Activated B cell treated with CpG ODN at 0.5 μM for 24 hours (primary cell): ENCODE measurements at regions not wholly inside any gene's neighbourhood (a gene's known extent, or its start where the extent isn't known, plus 50 kb on each side); places are given as distances from the start of the nearest gene placed in this dataset.

Experiments
- ATAC-seq: fragments of 200-7000 bp; cut with Tn5 transposase; one replicate; pipeline ENCODE4 v1.10.0; 2021; ENCODE audit warnings: low read depth, mild to moderate bottlenecking, moderate library complexity
- CTCF ChIA-PET: fragments of 350-600 bp; sonication (Branson Sonifier 250); formaldehyde crosslinking; loops from one replicate; lab custom pipeline; 2021; ENCODE audit warnings: antibody characterized with exemption; lab: Charles Lee
- POLR2A ChIA-PET: fragments of 350-600 bp; sonication (Branson Sonifier 250); formaldehyde crosslinking; loops from one replicate; lab custom pipeline; 2021; ENCODE audit warnings: antibody characterized with exemption; lab: Charles Lee
- DNase-seq: peaks from one replicate; pipeline ENCODE4 v3.0.0; 2022
- H3K27ac Mint-ChIP-seq: one replicate; pipeline ENCODE4 v1.8.0; 2020; ENCODE audit warnings: mixed read lengths
- H3K27me3 Mint-ChIP-seq: one replicate; pipeline ENCODE4 v1.8.0; 2021; ENCODE audit warnings: mixed read lengths
- H3K36me3 Mint-ChIP-seq: one replicate; pipeline ENCODE4 v1.8.0; 2021; ENCODE audit warnings: low read depth, mixed read lengths
- H3K4me1 Mint-ChIP-seq: one replicate; pipeline ENCODE4 v1.8.0; 2021; ENCODE audit warnings: mixed read lengths
- H3K4me3 Mint-ChIP-seq: one replicate; pipeline ENCODE4 v1.8.0; 2020; ENCODE audit warnings: mild to moderate bottlenecking, mixed read lengths
- H3K9me3 Mint-ChIP-seq: one replicate; pipeline ENCODE4 v1.8.0; 2020; ENCODE audit warnings: mixed read lengths
- CTCF ChIP-seq: fragments of 200-600 bp; IDR thresholded peaks from one replicate; pipeline ENCODE4 v1.8.0; 2022; ENCODE audit warnings: antibody characterized with exemption, mild to moderate bottlenecking
- intact Hi-C: fragments of 100-400 bp; cut with micrococcal nuclease; formaldehyde crosslinking; loops from one replicate; pipeline ENCODE4 v1.15.1; 2024

GRCh38 chr15:95293456-95294031 is 1037.0 kb upstream of the NR2F2 start:
- Mint-ChIP-seq H3K27ac (no peak overlapping the region), H3K4me3 (no peak overlapping the region), H3K36me3 (no peaks in the 10 kb centered on the region), H3K27me3 (no peaks in the 10 kb centered on the region), H3K9me3 (no peaks in the 10 kb centered on the region), H3K4me1 (no peaks in the 10 kb centered on the region)
- POLR2A ChIA-PET, result no interaction called here
- CTCF ChIA-PET, result interaction anchor here (2.3 kb wide), 1 partner anchor 8 kb away, joined by 6 read pairs; no protein-coding TSS in a partner anchor
- TF ChIP-seq CTCF, result no peak
- no peak for DNase-seq
- ATAC-seq, result no peak
- intact Hi-C loops, result loop anchor here (5.0 kb wide), 2 partner anchors 711 to 966 kb away; no protein-coding TSS in a partner anchor

- no peak for TF ChIP-seq CTCF
- intact Hi-C loops, result no loop called here
- DNase-seq, result no peak
- no peak for ATAC-seq
- H3K9me3 Mint-ChIP-seq, result no peaks in the 10 kb centered on the region
- H3K4me3 Mint-ChIP-seq, result no peak overlapping the region
- ChIA-PET CTCF (interaction anchor here (2.3 kb wide), 1 partner anchor 10 kb away, joined by 6 read pairs; no protein-coding TSS in a partner anchor), POLR2A (no interaction called here)
- no peaks in the 10 kb centered on the region for H3K4me1 Mint-ChIP-seq
- H3K27me3 Mint-ChIP-seq, result no peaks in the 10 kb centered on the region
- no peaks in the 10 kb centered on the region for H3K36me3 Mint-ChIP-seq
- H3K27ac Mint-ChIP-seq, result no peak overlapping the region
These were observed 1035.1 kb upstream of the NR2F2 start for GRCh38 chr15:95295363-95295762.

GRCh38 chr15:95295896-95296625 is 1034.4 kb upstream of the NR2F2 start:
- no peak for TF ChIP-seq CTCF
- H3K9me3 Mint-ChIP-seq, result no peaks in the 10 kb centered on the region
- H3K36me3 Mint-ChIP-seq, result no peaks in the 10 kb centered on the region
- ATAC-seq (no peak), DNase-seq (no peak)
- ChIA-PET CTCF (no interaction called here), POLR2A (no interaction called here)
- H3K27ac Mint-ChIP-seq, result no peak overlapping the region
- no peaks in the 10 kb centered on the region for H3K4me1 Mint-ChIP-seq
- intact Hi-C loops, result no loop called here
- H3K4me3 Mint-ChIP-seq, result no peak overlapping the region
- no peaks in the 10 kb centered on the region for H3K27me3 Mint-ChIP-seq

GRCh38 chr15:95296643-95297042 is 1033.9 kb upstream of the NR2F2 start:
- intact Hi-C loops, result no loop called here
- Mint-ChIP-seq H3K27ac (no peak overlapping the region), H3K4me3 (no peak overlapping the region), H3K4me1 (no peaks in the 10 kb centered on the region), H3K36me3 (no peaks in the 10 kb centered on the region), H3K27me3 (no peaks in the 10 kb centered on the region), H3K9me3 (peaks cover 4% of the 10 kb centered on the region)
- ATAC-seq (no peak), DNase-seq (no peak)
- no peak for TF ChIP-seq CTCF
- CTCF ChIA-PET, result no interaction called here
- POLR2A ChIA-PET, result no interaction called here

GRCh38 chr15:95298729-95299128 is 1031.8 kb upstream of the NR2F2 start:
- H3K27me3 Mint-ChIP-seq, result no peaks in the 10 kb centered on the region
- ChIA-PET CTCF (no interaction called here), POLR2A (no interaction called here)
- H3K36me3 Mint-ChIP-seq, result no peaks in the 10 kb centered on the region
- no peaks in the 10 kb centered on the region for H3K4me1 Mint-ChIP-seq
- intact Hi-C loops, result no loop called here
- peaks cover 4% of the 10 kb centered on the region for H3K9me3 Mint-ChIP-seq
- no peak for TF ChIP-seq CTCF
- no peak overlapping the region for H3K4me3 Mint-ChIP-seq
- no peak for DNase-seq
- H3K27ac Mint-ChIP-seq, result no peak overlapping the region
- no peak for ATAC-seq
